ENCODE measurements at regions not wholly inside any gene's neighbourhood (a gene's known extent, or its start where the extent isn't known, plus 50 kb on each side); places are given as distances from the start of the nearest gene placed in this dataset.

DNA sequence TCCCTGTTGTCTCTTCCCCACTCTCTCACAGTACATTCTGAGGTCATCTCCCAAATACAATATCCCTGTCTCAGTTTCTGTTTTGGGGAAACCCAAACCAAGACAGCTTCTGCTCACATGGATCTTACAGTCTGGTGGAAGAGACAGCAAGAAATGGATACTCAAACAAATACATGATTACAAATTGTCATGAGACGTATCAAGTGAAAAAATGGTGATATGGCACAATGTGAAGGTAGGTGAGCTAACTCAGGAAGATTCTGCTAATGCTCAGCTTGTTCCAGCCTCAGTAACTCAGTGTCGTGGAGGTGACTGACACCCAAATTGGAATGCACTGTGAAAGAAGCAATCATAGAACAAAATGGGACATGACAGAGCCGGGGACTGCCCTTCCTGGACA, 68.3 kb downstream of the CHST1 start:
- no peaks in the 10 kb centered on the region for H3K4me1 ChIP-seq
- H3K4me3 ChIP-seq = no peak overlapping the region
- 68% methylated on average over 3 of the region's 3 CpGs for WGBS
- TF ChIP-seq EP300 (IDR thresholded peaks at IDR 0.05) (no peak), POLR2A (IDR thresholded peaks at IDR 0.05) (no peak), POLR2AphosphoS5 (IDR thresholded peaks at IDR 0.05) (no peak)
- TF ChIP-seq, protein P1, sequence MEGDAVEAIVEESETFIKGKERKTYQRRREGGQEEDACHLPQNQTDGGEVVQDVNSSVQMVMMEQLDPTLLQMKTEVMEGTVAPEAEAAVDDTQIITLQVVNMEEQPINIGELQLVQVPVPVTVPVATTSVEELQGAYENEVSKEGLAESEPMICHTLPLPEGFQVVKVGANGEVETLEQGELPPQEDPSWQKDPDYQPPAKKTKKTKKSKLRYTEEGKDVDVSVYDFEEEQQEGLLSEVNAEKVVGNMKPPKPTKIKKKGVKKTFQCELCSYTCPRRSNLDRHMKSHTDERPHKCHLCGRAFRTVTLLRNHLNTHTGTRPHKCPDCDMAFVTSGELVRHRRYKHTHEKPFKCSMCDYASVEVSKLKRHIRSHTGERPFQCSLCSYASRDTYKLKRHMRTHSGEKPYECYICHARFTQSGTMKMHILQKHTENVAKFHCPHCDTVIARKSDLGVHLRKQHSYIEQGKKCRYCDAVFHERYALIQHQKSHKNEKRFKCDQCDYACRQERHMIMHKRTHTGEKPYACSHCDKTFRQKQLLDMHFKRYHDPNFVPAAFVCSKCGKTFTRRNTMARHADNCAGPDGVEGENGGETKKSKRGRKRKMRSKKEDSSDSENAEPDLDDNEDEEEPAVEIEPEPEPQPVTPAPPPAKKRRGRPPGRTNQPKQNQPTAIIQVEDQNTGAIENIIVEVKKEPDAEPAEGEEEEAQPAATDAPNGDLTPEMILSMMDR (IDR thresholded peaks at IDR 0.05) = no peak
- H3K27ac ChIP-seq = no peak overlapping the region
- H3K9me3 ChIP-seq = no peaks in the 10 kb centered on the region
- no peak for DNase-seq (ENCODE audit: low spot score in 2 of 2)
- peaks cover 24% of the 10 kb centered on the region for H3K27me3 ChIP-seq
- H3K36me3 ChIP-seq = no peaks in the 10 kb centered on the region

DNA sequence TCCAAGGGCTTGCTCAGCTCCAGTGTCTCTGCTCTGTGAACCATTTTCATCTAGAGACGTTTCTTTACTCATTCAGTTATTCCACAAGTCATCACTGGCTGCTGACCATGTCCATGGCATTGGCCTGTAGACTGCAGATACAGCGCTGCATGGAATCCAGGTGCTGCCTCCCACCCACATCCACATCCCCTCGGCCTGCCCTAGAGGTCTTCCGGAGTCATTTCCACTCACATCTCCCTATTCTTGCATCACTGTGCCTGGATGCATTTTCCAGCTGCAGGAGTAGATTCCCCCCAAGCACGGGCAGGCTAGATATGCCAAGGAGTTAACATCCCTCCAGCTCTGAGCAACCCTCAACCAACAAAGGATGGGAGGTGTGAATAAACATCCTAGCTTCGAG, 68.9 kb downstream of the CHST1 start:
- H3K4me3 ChIP-seq = no peak overlapping the region
- 61% methylated on average over 6 of the region's 6 CpGs for WGBS
- H3K27me3 ChIP-seq = peaks cover 22% of the 10 kb centered on the region
- no peaks in the 10 kb centered on the region for H3K4me1 ChIP-seq
- no peaks in the 10 kb centered on the region for H3K9me3 ChIP-seq
- H3K36me3 ChIP-seq = no peaks in the 10 kb centered on the region
- DNase-seq (ENCODE audit: low spot score in 2 of 2) = no peak
- TF ChIP-seq, protein P1 (IDR thresholded peaks at IDR 0.05) = no peak
- TF ChIP-seq POLR2AphosphoS5 (IDR thresholded peaks at IDR 0.05) (no peak), POLR2A (IDR thresholded peaks at IDR 0.05) (no peak), EP300 (IDR thresholded peaks at IDR 0.05) (no peak)
- H3K27ac ChIP-seq = no peak overlapping the region

DNA sequence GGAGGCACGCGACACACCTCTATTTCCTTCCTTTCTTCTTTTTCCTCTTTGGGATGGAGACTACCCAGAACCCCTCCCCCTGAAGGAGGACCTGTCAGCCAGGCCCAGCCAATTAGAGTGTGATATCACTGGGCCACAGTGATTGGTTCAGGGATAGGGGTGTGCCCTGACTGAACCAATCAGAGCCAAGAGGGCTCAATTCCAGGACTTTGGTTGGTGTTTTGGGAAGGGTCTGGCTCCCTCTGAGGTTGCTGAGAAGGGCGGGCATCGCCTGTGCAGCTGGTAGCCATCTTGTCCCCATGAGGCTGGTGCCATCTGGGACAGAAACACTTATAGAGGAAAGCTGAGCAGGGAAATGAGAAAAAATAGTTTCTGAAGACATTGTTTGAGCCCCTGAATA, 71.4 kb downstream of the CHST1 start:
- H3K4me3 ChIP-seq = no peak overlapping the region
- no peak overlapping the region for H3K27ac ChIP-seq
- TF ChIP-seq, protein P1 (IDR thresholded peaks at IDR 0.05) = no peak
- 80% methylated on average over 4 of the region's 4 CpGs for WGBS
- H3K9me3 ChIP-seq = no peaks in the 10 kb centered on the region
- no peaks in the 10 kb centered on the region for H3K36me3 ChIP-seq
- H3K27me3 ChIP-seq = peaks cover 14% of the 10 kb centered on the region
- DNase-seq (ENCODE audit: low spot score in 2 of 2) = no peak
- H3K4me1 ChIP-seq = no peaks in the 10 kb centered on the region

DNA sequence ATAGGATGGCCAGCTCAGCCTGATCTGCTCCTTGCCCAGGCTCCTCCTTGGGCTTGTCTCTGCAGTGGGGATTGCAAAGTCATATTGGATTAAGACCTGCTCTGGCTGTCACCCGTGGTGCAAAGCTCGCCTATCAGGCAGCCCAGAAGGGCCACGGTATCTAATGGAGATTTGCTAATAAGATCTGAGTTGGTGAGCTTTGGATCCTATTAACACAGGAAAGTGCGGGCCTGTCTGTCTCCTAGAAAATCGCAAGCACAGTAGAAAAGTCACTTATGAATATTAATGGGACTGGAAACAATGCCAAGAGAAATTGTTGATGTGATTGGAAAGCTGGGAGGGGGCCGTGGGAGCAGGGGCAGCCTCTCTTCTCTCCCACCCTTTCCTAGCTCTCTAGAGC, 72.8 kb downstream of the CHST1 start:
- no peak overlapping the region for H3K27ac ChIP-seq
- TF ChIP-seq, protein P1 (IDR thresholded peaks at IDR 0.05) = no peak
- H3K9me3 ChIP-seq = no peaks in the 10 kb centered on the region
- H3K4me3 ChIP-seq = no peak overlapping the region
- H3K27me3 ChIP-seq = peaks cover 14% of the 10 kb centered on the region
- WGBS = 71% methylated on average over 6 of the region's 6 CpGs
- DNase-seq (ENCODE audit: low spot score in 2 of 2) = no peak
- H3K4me1 ChIP-seq = no peaks in the 10 kb centered on the region
- no peaks in the 10 kb centered on the region for H3K36me3 ChIP-seq

DNA sequence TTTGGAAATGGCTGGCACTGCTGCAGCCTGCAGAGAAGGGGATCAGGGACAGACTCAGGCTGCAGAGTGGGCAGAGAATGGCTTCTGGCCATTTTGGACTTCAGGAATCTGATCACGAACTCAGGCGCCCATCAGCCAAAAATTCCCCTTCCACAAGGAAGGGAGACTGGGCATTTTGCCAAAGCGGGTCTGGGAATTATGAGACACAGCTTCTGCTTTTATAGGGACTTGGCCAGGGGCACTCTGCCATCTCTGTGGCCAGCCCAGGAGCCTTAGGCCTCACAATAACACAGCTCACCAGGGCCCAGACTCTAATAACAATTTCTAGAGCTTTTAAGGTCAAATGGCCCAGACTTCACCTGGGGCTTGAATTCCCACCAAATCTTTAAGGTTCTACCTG, 74.7 kb downstream of the CHST1 start:
- TF ChIP-seq, protein P1 (IDR thresholded peaks at IDR 0.05) = no peak
- TF ChIP-seq EP300 (IDR thresholded peaks at IDR 0.05) (no peak), POLR2A (IDR thresholded peaks at IDR 0.05) (no peak), POLR2AphosphoS5 (IDR thresholded peaks at IDR 0.05) (no peak)
- H3K4me1 ChIP-seq = no peaks in the 10 kb centered on the region
- H3K27me3 ChIP-seq = peaks cover 12% of the 10 kb centered on the region
- no peak overlapping the region for H3K27ac ChIP-seq
- no peaks in the 10 kb centered on the region for H3K9me3 ChIP-seq
- DNase-seq (ENCODE audit: low spot score in 2 of 2) = no peak
- no peaks in the 10 kb centered on the region for H3K36me3 ChIP-seq
- no peak overlapping the region for H3K4me3 ChIP-seq
- WGBS = 27% methylated on average over 3 of the region's 3 CpGs

Measured in suprapubic skin (tissue), 4 donors.